Chondrocyte (in vitro differentiated cells): ENCODE measurements at regions not wholly inside any gene's neighbourhood (a gene's known extent, or its start where the extent isn't known, plus 50 kb on each side); places are given as distances from the start of the nearest gene placed in this dataset.
A peak's percentile ranks its signal among the peaks of the same experiment; 100 is the strongest.

ENCODE experiments used
- DNase-seq: peaks from one replicate; pipeline ENCODE4 v3.0.0; 2021; ENCODE audit warnings: mixed read lengths, low spot score
- H3K27ac Mint-ChIP-seq: one replicate; pipeline ENCODE4 v1.8.0; 2021; ENCODE audit warnings: mild to moderate bottlenecking, moderate library complexity, mixed read lengths; ENCODE audit not compliant: unreplicated experiment
- H3K27me3 Mint-ChIP-seq: 2 replicates; pipeline ENCODE4 v1.8.0; 2021; ENCODE audit warnings: low read depth, mixed read lengths
- H3K36me3 Mint-ChIP-seq: 2 replicates; pipeline ENCODE4 v1.8.0; 2021; ENCODE audit warnings: low read depth, mixed read lengths
- H3K4me1 Mint-ChIP-seq: 2 replicates; pipeline ENCODE4 v1.8.0; 2021; ENCODE audit warnings: low read depth, mild to moderate bottlenecking, mixed read lengths
- H3K4me3 Mint-ChIP-seq: one replicate; pipeline ENCODE4 v1.8.0; 2021; ENCODE audit warnings: mild to moderate bottlenecking, moderate library complexity, mixed read lengths; ENCODE audit not compliant: unreplicated experiment
- H3K9me3 Mint-ChIP-seq: 2 replicates; pipeline ENCODE4 v1.8.0; 2021; ENCODE audit warnings: low read depth, mixed read lengths
- TF ChIP-seq, protein P1 (sequence below): fragments of 200-600 bp; sonication (generic); IDR thresholded peaks from 2 replicates; pipeline ENCODE4 v1.5.0; 2021; ENCODE audit warnings: antibody characterized with exemption, mild to moderate bottlenecking, moderate library complexity

DNA sequence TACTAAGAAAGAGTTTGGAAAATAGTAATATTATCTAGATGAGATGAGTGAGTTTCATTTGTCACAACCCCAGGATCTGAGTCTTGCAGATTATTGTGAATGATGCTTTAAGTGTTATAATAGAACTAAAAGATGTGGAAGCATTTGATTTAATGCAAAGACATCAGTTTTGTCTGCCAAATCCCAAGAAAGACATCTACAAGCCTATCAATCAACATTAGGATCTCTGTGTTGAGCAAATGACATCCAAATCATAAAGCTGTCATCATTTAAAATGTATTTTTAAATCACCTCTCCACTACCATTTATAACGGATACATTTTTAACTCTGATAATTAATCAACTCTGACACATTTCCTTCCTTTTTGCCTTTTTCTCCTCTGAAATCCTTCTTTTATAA lies 310.8 kb upstream of the SLIT2 start:
- peaks cover 1% of the 10 kb centered on the region for H3K36me3 Mint-ChIP-seq
- no peak overlapping the region for H3K4me3 Mint-ChIP-seq
- H3K9me3 Mint-ChIP-seq, result no peaks in the 10 kb centered on the region
- TF ChIP-seq, protein P1, sequence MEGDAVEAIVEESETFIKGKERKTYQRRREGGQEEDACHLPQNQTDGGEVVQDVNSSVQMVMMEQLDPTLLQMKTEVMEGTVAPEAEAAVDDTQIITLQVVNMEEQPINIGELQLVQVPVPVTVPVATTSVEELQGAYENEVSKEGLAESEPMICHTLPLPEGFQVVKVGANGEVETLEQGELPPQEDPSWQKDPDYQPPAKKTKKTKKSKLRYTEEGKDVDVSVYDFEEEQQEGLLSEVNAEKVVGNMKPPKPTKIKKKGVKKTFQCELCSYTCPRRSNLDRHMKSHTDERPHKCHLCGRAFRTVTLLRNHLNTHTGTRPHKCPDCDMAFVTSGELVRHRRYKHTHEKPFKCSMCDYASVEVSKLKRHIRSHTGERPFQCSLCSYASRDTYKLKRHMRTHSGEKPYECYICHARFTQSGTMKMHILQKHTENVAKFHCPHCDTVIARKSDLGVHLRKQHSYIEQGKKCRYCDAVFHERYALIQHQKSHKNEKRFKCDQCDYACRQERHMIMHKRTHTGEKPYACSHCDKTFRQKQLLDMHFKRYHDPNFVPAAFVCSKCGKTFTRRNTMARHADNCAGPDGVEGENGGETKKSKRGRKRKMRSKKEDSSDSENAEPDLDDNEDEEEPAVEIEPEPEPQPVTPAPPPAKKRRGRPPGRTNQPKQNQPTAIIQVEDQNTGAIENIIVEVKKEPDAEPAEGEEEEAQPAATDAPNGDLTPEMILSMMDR, result no peak
- no peak overlapping the region for H3K27ac Mint-ChIP-seq
- DNase-seq, result no peak
- H3K27me3 Mint-ChIP-seq, result peaks cover 2% of the 10 kb centered on the region
- peaks cover 37% of the 10 kb centered on the region for H3K4me1 Mint-ChIP-seq

DNA sequence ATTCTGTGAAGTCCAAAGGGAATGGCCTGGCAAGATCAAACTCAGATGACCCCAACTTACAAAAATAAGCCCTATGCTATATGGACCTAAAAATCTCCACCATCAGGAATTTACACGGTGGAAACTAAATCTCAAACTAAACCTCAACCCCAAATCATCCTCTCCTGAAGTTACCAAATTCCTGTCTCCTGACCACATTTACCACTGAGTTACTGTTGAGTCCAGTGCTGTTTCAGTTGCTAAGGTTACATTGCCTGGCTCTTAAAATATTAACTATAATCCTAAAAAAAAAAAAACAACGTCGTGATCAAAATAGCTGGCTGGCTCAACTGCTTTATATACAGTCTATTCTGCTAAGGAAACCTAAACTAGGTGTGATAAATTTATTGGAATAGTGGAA lies 315.2 kb upstream of the SLIT2 start:
- Mint-ChIP-seq H3K36me3 (peaks cover 1% of the 10 kb centered on the region), H3K27ac (peak overlapping the region; percentile 93), H3K4me1 (peaks cover 14% of the 10 kb centered on the region), H3K27me3 (peaks cover 2% of the 10 kb centered on the region), H3K9me3 (no peaks in the 10 kb centered on the region), H3K4me3 (no peak overlapping the region)
- TF ChIP-seq, protein P1, result no peak
- no peak for DNase-seq

DNA sequence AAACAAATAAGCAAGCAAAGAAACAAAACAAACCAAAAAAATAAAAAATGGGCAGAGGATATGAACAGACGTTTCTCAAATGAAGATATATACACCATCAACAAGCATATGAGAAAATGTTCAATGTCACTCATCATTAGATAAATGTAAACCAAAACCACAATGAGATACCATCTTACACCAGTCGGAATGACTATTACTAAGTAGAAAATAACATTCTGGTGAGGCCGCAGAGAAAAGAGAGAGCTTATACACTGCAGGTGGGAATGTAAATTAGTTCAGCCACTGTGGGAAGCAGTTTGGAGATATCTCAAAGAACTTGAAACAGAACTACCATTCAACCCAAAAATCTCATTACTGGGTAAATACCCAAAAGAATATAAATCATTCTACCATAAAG lies 321.0 kb upstream of the SLIT2 start:
- TF ChIP-seq, protein P1, result no peak
- Mint-ChIP-seq H3K36me3 (no peaks in the 10 kb centered on the region), H3K4me1 (peaks cover 13% of the 10 kb centered on the region), H3K27me3 (no peaks in the 10 kb centered on the region), H3K4me3 (no peak overlapping the region), H3K9me3 (no peaks in the 10 kb centered on the region), H3K27ac (no peak overlapping the region)
- no peak for DNase-seq

DNA sequence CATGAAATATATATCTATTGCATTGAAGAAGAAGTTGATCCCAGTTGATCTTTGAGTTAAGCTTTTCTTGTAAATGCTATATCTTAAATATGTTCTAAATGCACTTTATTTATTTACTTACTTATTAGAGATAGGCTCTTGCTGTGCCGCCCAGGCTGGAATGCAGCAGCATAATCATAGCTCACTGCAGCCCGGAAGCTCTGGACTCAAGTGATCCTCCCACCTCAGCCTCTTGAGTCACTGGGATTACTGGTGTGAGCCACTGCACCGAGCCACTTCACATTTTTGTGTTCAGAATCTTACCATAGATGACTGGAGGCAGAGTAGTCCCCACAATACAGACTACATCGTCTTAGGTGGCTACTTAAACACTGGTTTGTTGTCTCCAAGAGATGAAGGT lies 324.3 kb upstream of the SLIT2 start:
- Mint-ChIP-seq H3K27ac (no peak overlapping the region), H3K27me3 (no peaks in the 10 kb centered on the region), H3K4me3 (no peak overlapping the region), H3K36me3 (no peaks in the 10 kb centered on the region), H3K9me3 (no peaks in the 10 kb centered on the region), H3K4me1 (peaks cover 14% of the 10 kb centered on the region)
- no peak for DNase-seq
- TF ChIP-seq, protein P1, result no peak

DNA sequence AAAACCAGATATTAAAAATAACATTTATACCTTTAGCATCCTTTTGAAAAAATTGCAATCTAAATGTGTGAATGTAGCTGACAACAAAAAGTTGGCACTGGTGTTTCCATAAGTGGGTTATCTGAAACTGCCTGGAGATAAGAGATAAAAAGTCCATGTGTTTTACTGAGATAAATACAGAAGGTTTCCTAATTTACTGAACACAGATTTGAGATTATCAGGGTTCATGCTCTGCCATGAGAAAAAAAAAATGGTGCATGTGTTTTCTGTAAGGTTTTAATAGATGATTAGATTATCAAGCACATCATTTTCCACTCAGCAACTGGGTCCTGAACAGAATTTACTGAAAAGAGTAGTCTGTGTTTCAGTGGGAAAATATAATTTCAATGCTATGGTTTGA lies 326.2 kb upstream of the SLIT2 start:
- Mint-ChIP-seq H3K36me3 (no peaks in the 10 kb centered on the region), H3K4me3 (no peak overlapping the region), H3K4me1 (peaks cover 14% of the 10 kb centered on the region), H3K27me3 (no peaks in the 10 kb centered on the region), H3K9me3 (no peaks in the 10 kb centered on the region), H3K27ac (no peak overlapping the region)
- TF ChIP-seq, protein P1, result no peak
- DNase-seq, result no peak
